HepG2 (cell line): ENCODE measurements at regions not wholly inside any gene's neighbourhood (a gene's known extent, or its start where the extent isn't known, plus 50 kb on each side); places are given as distances from the start of the nearest gene placed in this dataset.

Experiments used
- ATAC-seq: fragments of 200-7000 bp; cut with Tn5 transposase; 3 replicates; pipeline ENCODE4 v1.9.1; 2020; ENCODE audit warnings: mild to moderate bottlenecking, moderate library complexity
- BruUV-seq: library from RNA; stranded (reverse); fragments of 400-500 nt; replicated peaks from 2 replicates; lab custom pipeline; 2021; lab: Mats Ljungman, UMichigan
- CTCF ChIA-PET: fragments of 300-600 bp; formaldehyde crosslinking; extraction: SDS; loops from one replicate; lab custom pipeline; 2021; ENCODE audit warnings: low total read pairs, inconsistent platforms, low intra/inter-chr PET ratio; lab: Yijun Ruan, JAX
- POLR2A ChIA-PET: fragments of 350-600 bp; sonication (Branson Sonifier 250); formaldehyde crosslinking; loops from one replicate; lab custom pipeline; 2020; ENCODE audit warnings: antibody characterized with exemption, inconsistent platforms; lab: Yijun Ruan, JAX
- DNase-seq: peaks from one replicate; pipeline ENCODE4 v3.0.0-alpha.2; 2015; ENCODE audit warnings: low spot score
- FAIRE-seq: peaks from 3 replicates; lab custom pipeline; 2011; peaks lifted over from hg19 to GRCh38; lab: Jason Lieb, UNC
- H2AFZ ChIP-seq: one replicate; pipeline ENCODE4 v1.6.1; 2011; ENCODE audit warnings: low read length, inconsistent platforms
- H3K27ac ChIP-seq: fragments of 300-600 bp; 3 replicates; pipeline ENCODE4 v1.8.0; 2011; ENCODE audit warnings: mixed run types, mild to moderate bottlenecking, mixed read lengths, low read length, inconsistent platforms; ENCODE audit not compliant: insufficient read depth; ENCODE audit errors: extremely low read length
- H3K27me3 ChIP-seq, 2 experiments: fragments of 200-600 bp in 1 of 2; 2 replicates in 1 of 2; 3 replicates in 1 of 2; pipeline versions ENCODE4 v1.6.0 to v1.8.0; 2011; ENCODE audit warnings: low read length in 2 of 2, mild to moderate bottlenecking in 2 of 2, moderate library complexity in 2 of 2, inconsistent platforms in 1 of 2; ENCODE audit not compliant: insufficient read depth in 2 of 2, control insufficient read depth in 1 of 2
- H3K36me3 ChIP-seq, 2 experiments: fragments of 200-600 bp in 1 of 2; replicated peaks in 1 of 2; 2 replicates in 1 of 2; 3 replicates in 1 of 2; pipeline versions ENCODE4 v1.5.1 to v1.8.0; 2011; ENCODE audit warnings: low read length in 2 of 2, inconsistent platforms in 1 of 2; ENCODE audit not compliant: insufficient read depth in 2 of 2, control insufficient read depth in 1 of 2
- H3K4me1 ChIP-seq: 2 replicates; pipeline ENCODE4 v1.5.1; 2012; ENCODE audit warnings: low read length, inconsistent platforms; ENCODE audit not compliant: insufficient read depth
- H3K4me2 ChIP-seq: 2 replicates; pipeline ENCODE4 v1.6.0; 2011; ENCODE audit warnings: low read depth, low read length, inconsistent platforms
- H3K4me3 ChIP-seq, 3 experiments: fragments of 200-600 bp in 1 of 3; sonication (generic), shearing (Covaris generic) in 1 of 3; replicated peaks in 1 of 3; 2 replicates each; pipeline ENCODE4 v1.5.1; 2011 to 2016; ENCODE audit warnings: low read length in 3 of 3, inconsistent platforms in 2 of 3, low read depth in 2 of 3, mild to moderate bottlenecking in 2 of 3, control low read depth in 1 of 3, mixed read lengths in 1 of 3; ENCODE audit not compliant: insufficient read depth in 1 of 3
- H3K79me2 ChIP-seq: one replicate; pipeline ENCODE4 v1.6.1; 2011; ENCODE audit warnings: low read length, inconsistent platforms; ENCODE audit not compliant: insufficient read depth
- H3K9ac ChIP-seq: 2 replicates; pipeline ENCODE4 v1.6.0; 2011; ENCODE audit warnings: mild to moderate bottlenecking, low read depth, low read length, inconsistent platforms; ENCODE audit not compliant: insufficient read depth
- H3K9me3 ChIP-seq: 2 replicates; pipeline ENCODE4 v1.5.1; 2012; ENCODE audit warnings: mild to moderate bottlenecking, low read length
- H4K20me1 ChIP-seq: 2 replicates; pipeline ENCODE4 v1.6.0; 2011; ENCODE audit warnings: inconsistent platforms, mild to moderate bottlenecking, low read length, moderate library complexity; ENCODE audit not compliant: insufficient read depth
- CBX5 ChIP-seq: sonication (generic); formaldehyde crosslinking; IDR thresholded peaks from 2 replicates; pipeline ENCODE4 v1.4.0; 2020; ENCODE audit warnings: missing genetic modification reagents, borderline replicate concordance
- HCFC1 ChIP-seq: fragments of 150-350 bp; IDR thresholded peaks from 2 replicates; pipeline ENCODE4 v1.6.1; 2014; ENCODE audit warnings: low read depth, low read length
- NBN ChIP-seq: fragments of 450-650 bp; conservative IDR thresholded peaks from 2 replicates; pipeline ENCODE4 v1.6.1; 2017
- NFE2L2 ChIP-seq: fragments of 150-350 bp; IDR thresholded peaks from 2 replicates; pipeline ENCODE4 v1.6.1; 2014; ENCODE audit warnings: low read length
- NFRKB ChIP-seq: fragments of 450-650 bp; IDR thresholded peaks from 2 replicates; pipeline ENCODE4 v1.6.1; 2017
- PTBP1 ChIP-seq: fragments of 200-400 bp; formaldehyde crosslinking; IDR thresholded peaks from 2 replicates; pipeline ENCODE4 v1.6.1; 2018; ENCODE audit warnings: low read length, low read depth; ENCODE audit not compliant: poor library complexity, severe bottlenecking
- SIX4 ChIP-seq: sonication (generic); formaldehyde crosslinking; IDR thresholded peaks from 2 replicates; pipeline ENCODE4 v1.4.0; 2020; ENCODE audit warnings: missing genetic modification reagents
- SRY ChIP-seq: sonication (generic); formaldehyde crosslinking; IDR thresholded peaks from 2 replicates; pipeline ENCODE4 v1.8.0; 2022; ENCODE audit warnings: mild to moderate bottlenecking, missing genetic modification reagents
- ZIK1 ChIP-seq: sonication (generic); formaldehyde crosslinking; IDR thresholded peaks from 2 replicates; pipeline ENCODE4 v1.5.0; 2020; ENCODE audit warnings: mild to moderate bottlenecking, low read depth, missing genetic modification reagents, borderline replicate concordance
- ZNF430 ChIP-seq: sonication (generic); formaldehyde crosslinking; IDR thresholded peaks from 2 replicates; pipeline ENCODE4 v1.9.0; 2021; ENCODE audit warnings: mild to moderate bottlenecking, missing genetic modification reagents
- ZNF619 ChIP-seq: sonication (generic); formaldehyde crosslinking; IDR thresholded peaks from 2 replicates; pipeline ENCODE4 v1.4.0; 2020; ENCODE audit warnings: mild to moderate bottlenecking, missing genetic modification reagents
- ZNF850 ChIP-seq: sonication (generic); formaldehyde crosslinking; conservative IDR thresholded peaks from 2 replicates; pipeline ENCODE4 v1.9.0; 2021; ENCODE audit warnings: mild to moderate bottlenecking, missing genetic modification reagents
- WGBS: methylation state at CpG from one replicate; pipeline ENCODE4 v1.1.6; 2017; ENCODE audit warnings: low lambda C conversion rate; 5-methylcytosine and 5-hydroxymethylcytosine counted together
- in situ Hi-C: cut with HindIII; loops from 2 replicates; pipeline ENCODE4 v1.10.0; 2017; ENCODE audit warnings: low pct_unique_long_range_greater_than_20kb; ENCODE audit not compliant: extremely low pct_ligation_motif_present
- intact Hi-C: fragments of 100-400 bp; cut with micrococcal nuclease; formaldehyde crosslinking; loops from one replicate; pipeline ENCODE4 v1.10.0; 2022; ENCODE audit not compliant: unreplicated experiment
- TF ChIP-seq, protein P1 (sequence below): sonication (generic); formaldehyde crosslinking; IDR thresholded peaks from 2 replicates; pipeline ENCODE4 v1.4.0; 2020; ENCODE audit warnings: mild to moderate bottlenecking, low read depth, missing genetic modification reagents

DNA sequence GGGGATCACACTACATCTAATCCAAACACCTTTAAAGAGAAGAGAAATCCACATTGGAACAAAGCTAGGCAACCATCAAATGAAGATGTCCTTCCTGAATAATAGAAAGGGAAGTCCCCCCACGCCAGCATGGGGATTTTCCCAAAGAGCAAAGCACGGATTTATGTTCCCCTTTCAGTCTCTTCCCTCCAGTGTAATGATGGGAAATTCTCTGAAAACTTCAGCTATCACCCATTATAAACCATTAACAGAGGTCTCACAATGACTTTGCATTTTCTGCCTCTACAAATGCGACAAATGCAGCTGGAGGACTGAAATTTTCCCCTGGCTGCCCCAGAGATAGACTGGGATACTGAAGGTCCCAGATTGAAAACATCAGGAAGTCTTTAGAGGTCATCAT, 368.7 kb downstream of the EFNA5 start:
- no peak for FAIRE-seq

DNA sequence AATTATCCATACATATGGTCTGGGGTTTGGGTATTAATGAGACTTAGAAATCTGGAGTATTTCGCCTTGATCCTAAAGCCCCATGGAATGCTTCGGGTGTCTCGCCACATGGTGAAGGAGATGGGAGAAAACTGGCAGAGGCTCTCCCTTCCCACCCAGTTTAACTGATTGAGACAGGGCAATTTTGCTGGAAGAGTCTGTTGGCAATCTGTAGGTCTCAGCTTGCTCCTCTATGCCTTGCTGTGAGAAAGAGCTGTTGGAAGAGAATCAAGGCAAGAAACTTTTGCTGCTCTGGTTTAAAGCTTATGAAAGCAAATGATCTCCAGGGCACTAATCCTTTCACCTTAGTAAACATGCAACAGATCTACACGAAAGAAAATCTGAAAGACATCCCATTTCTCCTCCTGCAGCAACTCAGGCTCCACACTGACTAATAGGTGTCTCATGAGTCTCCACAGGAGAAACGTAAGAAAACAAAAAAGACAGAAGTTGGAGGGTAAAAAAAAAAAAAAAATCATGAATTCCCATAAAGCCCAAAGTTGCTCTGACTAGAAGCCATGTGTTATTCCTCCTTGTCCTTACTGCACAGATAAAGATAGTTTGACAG, 369.9 kb downstream of the EFNA5 start:
- intact Hi-C loops (no loop called here), in situ Hi-C loops (no loop called here)
- H3K36me3 ChIP-seq: no peaks in the 10 kb centered on the region
- H4K20me1 ChIP-seq: no peaks in the 10 kb centered on the region
- no TSS peak for BruUV-seq
- ChIA-PET POLR2A (no interaction called here), CTCF (no interaction called here)
- no peaks in the 10 kb centered on the region for H3K9me3 ChIP-seq
- no peak for TF ChIP-seq NFRKB
- no peak for TF ChIP-seq SIX4 (CRISPR knock-in tag)
- no peak for TF ChIP-seq NBN
- no peak for TF ChIP-seq HCFC1
- TF ChIP-seq, protein P1, sequence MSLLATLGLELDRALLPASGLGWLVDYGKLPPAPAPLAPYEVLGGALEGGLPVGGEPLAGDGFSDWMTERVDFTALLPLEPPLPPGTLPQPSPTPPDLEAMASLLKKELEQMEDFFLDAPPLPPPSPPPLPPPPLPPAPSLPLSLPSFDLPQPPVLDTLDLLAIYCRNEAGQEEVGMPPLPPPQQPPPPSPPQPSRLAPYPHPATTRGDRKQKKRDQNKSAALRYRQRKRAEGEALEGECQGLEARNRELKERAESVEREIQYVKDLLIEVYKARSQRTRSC (CRISPR knock-in tag): no peak
- no peak for TF ChIP-seq PTBP1
- no peak for TF ChIP-seq ZNF430 (CRISPR knock-in tag)
- WGBS: 7% methylated on average over 5 of the region's 5 CpGs
- no peak overlapping the region for H3K4me2 ChIP-seq
- H3K4me3 ChIP-seq: no peak overlapping the region
- H2AFZ ChIP-seq: no peak overlapping the region
- H3K79me2 ChIP-seq: no peaks in the 10 kb centered on the region
- ATAC-seq: no peak
- H3K27ac ChIP-seq: no peak overlapping the region
- no peak for DNase-seq
- no peaks in the 10 kb centered on the region for H3K4me1 ChIP-seq
- no peaks in the 10 kb centered on the region for H3K27me3 ChIP-seq
- no peak for FAIRE-seq
- H3K9ac ChIP-seq: no peak overlapping the region

More for the DNA sequence above, 368.7 kb downstream of the EFNA5 start:
- Histone ChIP-seq H2AFZ (no peak overlapping the region), H3K36me3 (no peaks in the 10 kb centered on the region), H3K9me3 (no peaks in the 10 kb centered on the region), H3K79me2 (no peaks in the 10 kb centered on the region), H3K27me3 (no peaks in the 10 kb centered on the region), H3K4me3 (no peak overlapping the region), H3K4me2 (no peak overlapping the region), H3K9ac (no peak overlapping the region), H4K20me1 (no peaks in the 10 kb centered on the region), H3K4me1 (no peaks in the 10 kb centered on the region), H3K27ac (no peak overlapping the region)
- no TSS peak for BruUV-seq
- ChIA-PET POLR2A (no interaction called here), CTCF (no interaction called here)
- ATAC-seq (no peak), DNase-seq (no peak)
- TF ChIP-seq ZNF850 (CRISPR knock-in tag) (no peak), SRY (CRISPR knock-in tag) (no peak), ZIK1 (CRISPR knock-in tag) (no peak), NFE2L2 (peak; percentile 33; the same call in 1 of the 2 replicates), ZNF619 (CRISPR knock-in tag) (no peak), CBX5 (no peak)
- in situ Hi-C loops: no loop called here
- intact Hi-C loops: no loop called here
- 0% methylated on average over 3 of the region's 3 CpGs for WGBS
